ENCODE measurements at regions not wholly inside any gene's neighbourhood (a gene's known extent, or its start where the extent isn't known, plus 50 kb on each side); places are given as distances from the start of the nearest gene placed in this dataset.

- FAIRE-seq (no peak), DNase-seq (ENCODE audit: low read depth, low spot score) (no peak)
- TF ChIP-seq JUN (IDR thresholded peaks at IDR 0.05; ENCODE audit: borderline replicate concordance, insufficient read depth, insufficient read length, low read depth) (no peak), FOS (IDR thresholded peaks at IDR 0.05; ENCODE audit: borderline replicate concordance, insufficient read depth, low read length) (no peak), GATA2 (IDR thresholded peaks at IDR 0.05; ENCODE audit: insufficient read depth, insufficient read length, low read depth, low read length) (no peak), CTCF (IDR thresholded peaks at IDR 0.05; ENCODE audit: extremely low read depth in 1 of 2, insufficient read depth in 1 of 2, low read depth in 1 of 2, low read length in 2 of 2) (no peak), POLR2A (IDR thresholded peaks at IDR 0.05; ENCODE audit: low read depth, low read length) (no peak), EZH2 (IDR thresholded peaks at IDR 0.05; ENCODE audit: borderline replicate concordance, low read depth, low read length, severe bottlenecking) (no peak), POLR2AphosphoS5 (IDR thresholded peaks at IDR 0.05; ENCODE audit: insufficient read depth, low read depth, low read length) (no peak), MYC (IDR thresholded peaks at IDR 0.05; ENCODE audit: low read depth, low read length) (no peak)
- TF ChIP-seq, protein P1, sequence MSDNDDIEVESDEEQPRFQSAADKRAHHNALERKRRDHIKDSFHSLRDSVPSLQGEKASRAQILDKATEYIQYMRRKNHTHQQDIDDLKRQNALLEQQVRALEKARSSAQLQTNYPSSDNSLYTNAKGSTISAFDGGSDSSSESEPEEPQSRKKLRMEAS (IDR thresholded peaks at IDR 0.05; ENCODE audit: insufficient read depth, insufficient read length): no peak
- Histone ChIP-seq H3K27ac (ENCODE audit: insufficient read depth, low read depth, low read length) (no peak overlapping the region), H2AFZ (ENCODE audit: low read depth, low read length) (no peak overlapping the region), H3K9me3 (replicated peaks; ENCODE audit: control insufficient read depth, insufficient read depth, low read length) (no peaks in the 10 kb centered on the region), H3K9ac (replicated peaks; ENCODE audit: extremely low read depth, insufficient read depth, low read length) (no peak overlapping the region), H3K4me3 (replicated peaks in 1 of 3; ENCODE audit: insufficient read depth in 1 of 3, low read depth in 1 of 3, low read length in 3 of 3) (no peak overlapping the region), H3K79me2 (ENCODE audit: control insufficient read depth, insufficient read depth, low read length) (no peaks in the 10 kb centered on the region), H4K20me1 (replicated peaks; ENCODE audit: control insufficient read depth, extremely low read depth, insufficient read depth, low read length) (no peaks in the 10 kb centered on the region), H3K4me1 (ENCODE audit: control insufficient read depth, extremely low read depth, insufficient read depth, low read length) (peaks cover 4% of the 10 kb centered on the region), H3K27me3 (ENCODE audit: control insufficient read depth in 2 of 2, insufficient read depth in 2 of 2, low read length in 2 of 2) (no peaks in the 10 kb centered on the region), H3K36me3 (ENCODE audit: control insufficient read depth in 2 of 2, extremely low read depth in 1 of 2, insufficient read depth in 2 of 2, low read length in 2 of 2) (no peaks in the 10 kb centered on the region), H3K9me1 (replicated peaks; ENCODE audit: control insufficient read depth, extremely low read depth, insufficient read depth, low read length) (no peaks in the 10 kb centered on the region), H3K4me2 (ENCODE audit: insufficient read depth, low read length) (no peak overlapping the region)
- POLR2A ChIA-PET: no interaction called here
- CTCF ChIA-PET: interaction anchor here (1.4 kb wide), 1 partner anchor 64 kb away, joined by 4 read pairs; no protein-coding TSS in a partner anchor
- no TSS peak for BruUV-seq (replicated peaks)
- dilution Hi-C loops (cut with MboI; ENCODE audit: extremely low pct_ligation_motif_present, low sequenced_read_pairs): no loop called here
- intact Hi-C loops (cut with micrococcal nuclease): no loop called here
Observed at GRCh38 chr21:28580585-28580984, 412.1 kb downstream of the LTN1 start.
